Superior temporal gyrus (tissue), 1 donor: ENCODE measurements at regions not wholly inside any gene's neighbourhood (a gene's known extent, or its start where the extent isn't known, plus 50 kb on each side); places are given as distances from the start of the nearest gene placed in this dataset.

ENCODE experiments used
- DNase-seq: peaks from one replicate; pipeline ENCODE4 v3.0.0-alpha.2; 2016; ENCODE audit errors: extremely low spot score

DNA sequence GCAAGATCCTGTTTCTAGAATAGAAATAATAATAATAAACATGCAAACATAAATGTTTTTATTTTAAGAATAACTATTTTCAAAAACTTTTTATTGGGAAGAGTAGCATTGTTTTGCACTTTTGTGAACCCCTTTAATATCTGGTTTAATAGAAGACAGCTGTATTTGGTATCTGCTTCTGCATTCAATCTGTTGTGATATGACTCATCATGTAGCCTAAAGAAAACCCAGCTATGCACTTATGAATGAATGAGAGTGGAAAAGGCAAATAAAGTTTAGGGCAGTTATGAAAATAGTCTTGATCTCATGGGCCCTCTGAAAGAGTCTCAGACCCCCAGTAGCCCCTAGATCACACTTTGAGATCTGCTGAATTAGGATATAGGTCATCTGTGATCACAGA lies 100.4 kb upstream of the PPP2R3A start:
- no peak for DNase-seq

DNA sequence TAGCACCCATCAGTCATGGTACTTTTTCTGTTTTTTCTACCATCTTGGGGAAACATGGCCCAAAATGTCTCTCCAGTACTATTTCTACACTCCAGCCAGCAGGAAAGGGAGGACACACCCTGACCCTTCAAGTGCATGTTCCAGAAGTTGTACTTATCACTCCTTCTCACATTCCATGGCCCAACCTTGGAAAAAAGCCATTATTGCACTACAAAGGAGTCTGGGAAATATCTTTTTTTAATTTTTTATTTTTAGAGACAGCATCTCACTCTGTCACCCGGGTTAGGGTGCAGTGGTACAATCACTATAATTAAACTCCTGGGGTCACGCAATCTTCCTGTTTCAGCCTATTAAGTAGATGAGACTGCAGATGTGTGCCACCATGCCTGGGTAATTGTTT lies 100.0 kb upstream of the PPP2R3A start:
- no peak for DNase-seq

DNA sequence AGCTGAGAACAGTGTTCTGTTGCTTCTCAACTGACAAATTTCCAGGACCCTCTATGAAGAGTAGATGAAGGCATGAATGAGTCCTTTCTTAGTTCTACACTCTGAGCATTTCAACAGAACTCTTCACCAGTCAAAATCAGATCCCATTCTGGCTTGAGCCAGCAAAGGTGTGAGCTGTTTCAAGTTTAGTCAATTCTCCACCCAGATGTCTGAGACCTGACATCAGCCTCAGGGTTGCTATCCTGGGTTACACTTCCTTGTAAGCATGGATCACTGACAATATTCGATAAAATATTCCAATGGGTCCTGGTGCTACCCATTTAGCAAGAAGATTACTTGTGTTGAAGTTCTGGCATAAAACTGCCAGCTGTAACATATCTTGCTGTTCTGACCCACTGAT lies 97.6 kb upstream of the PPP2R3A start:
- no peak for DNase-seq

DNA sequence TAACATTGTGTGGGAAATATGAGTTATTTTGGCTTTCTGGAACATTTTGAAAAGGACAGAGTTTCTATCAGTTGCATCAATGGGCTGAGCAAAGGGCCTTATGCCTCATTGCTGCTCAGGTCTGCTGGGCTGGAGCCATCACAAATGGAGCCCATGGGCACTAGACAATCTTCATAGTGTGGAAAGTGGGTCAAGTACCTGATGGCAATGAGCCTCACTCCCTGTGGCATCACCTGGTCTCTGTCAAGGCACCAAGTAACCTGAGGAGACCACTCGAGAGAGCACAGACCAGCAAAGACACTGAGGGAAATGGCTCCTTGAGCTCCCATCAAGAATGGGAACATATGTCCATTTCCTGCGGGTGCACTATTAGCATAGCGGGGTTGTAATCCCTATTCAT lies 96.7 kb upstream of the PPP2R3A start:
- DNase-seq, result no peak

DNA sequence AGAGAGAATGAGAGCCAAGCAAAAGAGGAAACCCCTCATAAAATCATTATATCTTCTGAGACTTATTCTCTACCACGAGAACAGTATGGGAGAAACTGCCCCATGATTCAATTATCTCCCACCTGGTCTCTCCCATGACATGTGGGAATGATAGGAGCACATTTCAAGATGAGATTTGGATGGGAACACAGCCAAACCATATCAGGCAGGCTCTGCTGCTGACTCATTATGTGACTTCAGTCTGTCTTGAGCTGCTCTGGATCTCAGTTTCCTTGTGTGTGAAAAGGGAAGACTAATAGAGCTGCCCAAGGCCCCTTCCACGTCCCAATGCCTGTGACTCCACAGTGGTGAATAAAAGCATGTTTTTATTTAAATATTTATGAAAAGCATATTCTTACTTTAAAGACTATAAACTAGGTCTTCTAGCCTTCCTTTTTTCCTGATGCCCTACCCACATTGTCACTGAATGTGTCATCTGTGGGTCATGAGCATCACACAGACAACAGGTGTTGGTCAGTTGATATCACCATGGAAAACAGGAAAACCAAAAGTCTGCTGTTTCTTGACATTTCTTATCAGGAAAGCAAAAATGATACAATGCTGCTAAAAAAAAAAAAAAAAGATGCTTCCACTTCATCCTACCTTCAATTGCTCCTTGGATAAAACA lies 96.0 kb upstream of the PPP2R3A start:
- no peak for DNase-seq

DNA sequence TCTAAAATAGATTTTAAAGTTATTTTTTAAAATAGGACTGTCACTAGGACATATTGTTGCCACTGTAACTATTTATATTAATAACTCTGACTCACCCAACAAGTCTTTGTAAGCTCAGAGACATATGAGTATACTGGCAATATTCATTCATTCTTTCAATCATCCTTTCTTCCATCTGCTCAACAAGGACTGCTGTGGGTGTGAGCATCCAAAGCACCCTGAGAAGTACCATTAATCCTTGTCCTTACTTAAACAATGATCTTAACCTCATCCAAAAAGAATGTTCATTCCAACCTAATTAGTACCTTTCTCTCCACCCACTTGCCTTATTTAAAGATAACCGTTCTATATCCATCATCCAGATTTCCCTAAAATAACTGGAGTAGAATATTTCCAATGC lies 94.2 kb upstream of the PPP2R3A start:
- DNase-seq, result peak; percentile 13

DNA sequence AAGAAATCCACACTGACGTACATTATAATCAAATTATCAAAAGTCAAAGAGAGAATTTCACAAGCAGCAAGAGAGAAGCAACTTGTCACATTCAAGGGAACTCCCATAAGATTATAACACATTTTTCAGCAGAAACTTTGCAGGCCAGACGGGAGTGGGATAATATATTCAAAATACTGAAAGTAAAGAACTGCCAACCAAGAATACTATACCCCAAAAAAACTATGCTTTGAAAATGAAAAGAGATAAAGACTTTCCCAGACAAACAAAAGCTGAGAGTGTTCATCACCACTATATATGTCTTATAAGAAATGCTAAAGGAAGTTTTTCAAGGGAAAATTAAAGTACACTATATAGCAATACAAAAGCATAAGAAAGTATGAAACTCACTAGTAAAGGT lies 91.5 kb upstream of the PPP2R3A start:
- no peak for DNase-seq

DNA sequence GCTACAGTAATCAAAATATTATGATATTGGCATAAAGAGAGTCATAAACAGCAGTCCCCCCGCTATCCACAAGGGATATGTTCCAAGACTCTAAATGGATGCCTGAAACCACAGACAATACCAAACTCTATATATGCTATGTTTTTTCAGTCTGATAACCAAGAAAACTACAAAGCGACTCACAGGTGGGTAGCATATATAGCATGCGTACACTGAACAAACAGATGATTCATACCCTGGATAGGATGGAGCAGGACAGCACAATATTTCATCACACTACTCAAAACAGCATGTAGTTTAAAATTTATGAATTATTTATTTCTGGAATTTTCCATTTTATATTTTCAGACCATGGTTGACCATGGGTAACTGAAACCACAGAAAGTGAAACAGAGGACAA lies 87.0 kb upstream of the PPP2R3A start:
- no peak for DNase-seq

DNA sequence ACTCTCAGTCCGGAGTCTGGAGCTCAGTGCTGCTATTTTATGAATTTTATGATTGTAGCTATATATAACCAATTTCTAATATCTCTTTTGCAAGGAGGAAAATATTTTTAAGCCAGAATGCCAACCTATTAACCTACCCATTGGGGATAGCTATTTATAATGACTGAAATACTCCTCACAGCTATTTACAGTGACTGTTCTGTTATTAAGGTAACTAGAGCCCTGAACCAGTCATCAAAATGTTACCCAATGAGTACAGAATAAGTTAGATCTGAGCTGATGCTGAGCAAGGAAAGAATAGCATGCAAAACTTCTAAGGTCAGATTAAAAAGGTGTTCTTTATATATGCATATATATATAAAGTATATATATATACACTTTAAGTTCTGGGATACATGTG lies 79.6 kb upstream of the PPP2R3A start:
- DNase-seq, result no peak

DNA sequence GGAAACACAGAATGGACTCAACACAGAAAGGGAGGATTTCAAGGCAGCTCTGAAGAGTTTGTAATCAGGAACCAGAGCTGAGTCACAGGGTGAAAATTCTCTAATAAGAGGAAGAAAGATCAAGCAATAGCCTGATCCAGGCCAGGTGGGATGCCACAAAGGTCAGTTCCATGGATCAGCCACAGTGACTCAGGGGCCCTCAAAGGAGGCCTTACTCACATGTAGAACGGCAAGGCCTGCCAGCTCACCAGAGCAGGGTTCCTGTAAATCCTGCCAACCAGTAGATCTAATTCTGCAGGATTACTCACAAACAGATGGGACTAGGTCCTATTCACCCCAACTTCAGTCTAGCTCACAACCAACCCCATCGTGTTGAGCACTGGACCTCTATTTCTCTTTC lies 78.3 kb upstream of the PPP2R3A start:
- no peak for DNase-seq

DNA sequence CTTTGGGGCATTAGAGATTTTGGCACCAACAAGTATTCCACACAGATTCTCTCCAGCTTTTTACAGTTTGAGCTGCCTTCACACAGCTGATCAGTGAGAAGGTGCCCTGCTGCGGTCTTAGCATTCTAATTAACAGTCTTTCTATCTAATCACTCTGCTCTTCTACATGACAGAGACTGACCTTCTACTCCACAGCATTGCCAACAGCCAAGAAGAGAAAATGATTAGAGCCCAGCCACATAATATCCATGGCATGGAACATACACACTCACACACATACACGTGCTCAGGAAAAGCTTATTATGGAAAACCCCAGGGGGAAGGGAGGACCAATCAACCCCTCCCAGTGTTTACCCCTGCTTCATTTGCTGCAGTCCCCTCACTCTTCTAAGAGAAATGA lies 76.1 kb upstream of the PPP2R3A start:
- no peak for DNase-seq

DNA sequence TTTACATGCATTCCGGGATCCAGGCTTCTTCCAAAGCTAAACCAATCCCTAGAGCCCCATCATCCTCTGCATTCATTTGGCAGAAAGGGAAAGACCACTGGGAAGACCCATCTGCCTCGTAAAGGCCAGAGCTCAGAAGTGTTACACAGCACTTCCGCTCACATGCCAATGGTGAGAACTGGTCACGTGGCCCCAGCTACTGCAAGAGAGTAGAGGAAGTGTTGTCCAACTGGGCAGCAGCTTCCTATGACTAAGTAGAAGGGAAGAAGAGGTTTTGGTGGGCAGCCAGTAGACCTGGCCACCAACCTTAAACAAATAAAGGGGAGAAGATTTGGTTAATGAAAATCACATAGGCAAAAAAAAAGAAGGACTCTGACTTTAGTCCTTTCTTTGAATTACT lies 74.4 kb upstream of the PPP2R3A start:
- DNase-seq, result no peak

DNA sequence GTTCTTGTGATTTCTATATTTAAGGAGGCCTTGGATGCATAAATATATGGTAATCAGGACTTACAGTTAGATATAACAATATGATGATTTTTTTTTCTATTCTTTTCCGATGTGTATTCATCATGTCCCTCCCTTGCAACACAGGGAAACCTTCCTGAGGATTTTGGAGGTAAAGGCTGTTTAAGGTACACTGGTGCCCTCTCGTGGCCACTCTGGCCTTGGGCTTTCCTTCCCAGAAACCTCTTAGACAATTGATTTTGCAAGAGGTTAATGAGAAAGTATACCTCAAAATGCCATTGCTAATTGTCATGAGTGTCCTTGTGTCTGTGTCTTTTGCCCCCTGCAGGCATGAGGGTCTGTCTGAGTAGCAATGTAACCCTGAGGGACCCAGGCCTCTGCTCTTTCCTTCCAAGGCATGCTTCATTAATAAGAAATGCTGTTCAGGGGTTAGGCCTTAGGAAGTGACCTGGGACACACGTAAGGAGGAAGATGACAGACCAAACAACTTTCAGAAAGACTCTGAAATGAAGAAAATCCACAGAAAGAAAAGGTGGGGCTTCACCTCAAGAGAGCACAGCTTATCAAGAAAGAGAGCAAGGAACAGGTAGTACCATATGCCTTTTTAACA lies 70.3 kb upstream of the PPP2R3A start:
- peak; percentile 90 for DNase-seq

DNA sequence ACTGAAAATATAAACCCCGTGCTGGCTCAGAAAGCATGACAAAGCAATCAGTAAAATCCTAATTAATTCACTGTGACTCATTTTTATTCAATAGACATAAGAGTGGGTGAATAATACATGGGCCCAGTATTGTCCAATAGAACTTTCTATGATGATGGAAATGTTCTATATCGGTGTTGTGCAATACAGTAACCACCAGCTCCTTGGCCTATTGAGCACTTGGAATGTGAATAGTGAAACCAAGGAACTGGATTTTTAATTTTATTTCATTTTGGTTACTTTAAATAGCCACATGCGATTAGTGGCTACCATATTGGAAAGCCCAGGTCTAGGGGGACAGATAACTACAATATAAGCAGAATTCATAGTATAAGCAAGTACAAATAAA lies 69.8 kb upstream of the PPP2R3A start:
- no peak for DNase-seq

DNA sequence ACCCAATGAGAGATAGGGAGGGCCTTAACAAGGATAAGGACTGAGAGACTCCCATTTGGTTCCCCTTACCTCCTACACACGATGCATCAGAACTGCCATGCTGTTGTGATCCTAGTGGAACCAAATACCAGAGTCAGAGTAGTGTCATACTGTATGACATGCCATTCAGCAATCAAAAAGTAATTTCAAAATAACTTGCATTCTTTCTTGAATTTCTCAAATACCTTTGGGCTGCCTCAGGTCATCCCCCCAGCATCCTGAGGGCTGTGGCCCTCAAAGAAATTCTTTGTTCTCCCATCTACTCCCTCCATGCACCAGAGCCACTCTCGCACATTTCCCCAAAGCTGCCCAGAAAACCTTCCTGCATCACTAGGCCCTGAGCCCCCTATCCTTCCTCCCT lies 68.9 kb upstream of the PPP2R3A start:
- DNase-seq, result no peak

DNA sequence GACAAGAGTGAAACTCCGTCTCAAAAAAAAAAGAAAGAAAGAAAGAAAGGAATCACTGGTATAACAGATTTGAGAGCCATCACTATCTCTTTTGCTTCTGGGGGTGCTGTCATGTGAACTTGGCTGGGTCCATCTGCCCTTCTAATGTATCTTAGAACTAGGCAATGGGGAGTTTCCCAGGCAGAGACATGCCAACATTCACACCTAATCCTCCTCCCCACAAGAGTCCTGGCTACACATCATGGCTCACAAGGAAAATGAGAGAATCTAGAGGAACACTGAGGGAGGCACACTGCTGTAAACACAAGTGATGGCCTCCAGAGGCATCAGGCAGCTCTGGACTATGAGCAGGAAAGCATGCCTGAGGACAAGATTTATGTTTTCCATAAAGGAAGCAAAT lies 67.8 kb upstream of the PPP2R3A start:
- no peak for DNase-seq

DNA sequence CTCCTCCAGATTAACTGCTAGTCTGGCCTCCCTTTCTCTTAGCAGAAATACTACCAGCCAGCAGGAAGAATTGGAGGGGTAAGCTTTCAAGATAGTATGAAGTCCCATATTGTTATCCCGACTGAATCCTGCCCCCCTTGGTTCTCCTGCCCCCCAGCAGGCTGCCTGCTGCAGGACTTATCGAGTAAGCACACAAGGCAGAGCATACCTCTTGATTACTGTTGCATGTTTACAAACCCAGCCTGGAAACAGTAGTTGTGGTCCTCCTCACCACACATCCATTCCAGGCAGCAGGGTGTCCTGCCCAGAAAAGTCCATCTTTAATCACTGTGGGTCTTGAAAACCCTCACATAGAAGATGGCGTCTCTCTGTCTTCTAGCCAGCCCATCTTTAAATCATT lies 66.8 kb upstream of the PPP2R3A start:
- no peak for DNase-seq

DNA sequence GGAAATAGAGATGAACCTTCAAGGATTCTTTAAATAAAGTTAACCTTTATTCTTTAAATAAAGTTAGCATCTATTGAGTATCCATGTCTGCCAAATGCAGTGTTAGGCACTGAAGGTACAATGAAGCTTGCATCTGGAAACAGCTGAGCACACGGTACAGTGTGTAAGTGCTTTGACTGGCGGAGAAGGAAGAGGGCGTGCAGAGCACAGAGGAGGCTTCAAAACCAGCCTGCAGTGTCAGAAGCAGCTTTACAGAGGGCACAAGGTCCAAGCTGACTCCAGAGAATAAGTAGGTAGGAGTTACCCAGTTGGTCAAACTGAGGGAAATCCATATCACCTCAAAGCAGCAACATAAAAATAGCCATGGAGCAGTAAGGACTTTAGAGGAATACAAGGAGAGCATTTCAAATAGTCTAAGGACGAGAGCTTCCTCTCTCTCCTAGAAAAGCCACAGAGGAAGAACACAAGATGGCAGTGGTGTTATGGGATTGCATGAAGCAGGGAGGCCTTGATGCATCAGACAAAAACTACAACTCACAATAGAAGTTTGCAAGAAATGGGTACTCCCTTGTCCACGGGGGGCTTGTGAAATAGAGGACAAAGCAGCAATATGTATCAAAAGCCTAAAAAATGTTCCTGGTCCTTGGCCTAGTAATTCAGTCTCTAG lies 60.3 kb upstream of the PPP2R3A start:
- no peak for DNase-seq

DNA sequence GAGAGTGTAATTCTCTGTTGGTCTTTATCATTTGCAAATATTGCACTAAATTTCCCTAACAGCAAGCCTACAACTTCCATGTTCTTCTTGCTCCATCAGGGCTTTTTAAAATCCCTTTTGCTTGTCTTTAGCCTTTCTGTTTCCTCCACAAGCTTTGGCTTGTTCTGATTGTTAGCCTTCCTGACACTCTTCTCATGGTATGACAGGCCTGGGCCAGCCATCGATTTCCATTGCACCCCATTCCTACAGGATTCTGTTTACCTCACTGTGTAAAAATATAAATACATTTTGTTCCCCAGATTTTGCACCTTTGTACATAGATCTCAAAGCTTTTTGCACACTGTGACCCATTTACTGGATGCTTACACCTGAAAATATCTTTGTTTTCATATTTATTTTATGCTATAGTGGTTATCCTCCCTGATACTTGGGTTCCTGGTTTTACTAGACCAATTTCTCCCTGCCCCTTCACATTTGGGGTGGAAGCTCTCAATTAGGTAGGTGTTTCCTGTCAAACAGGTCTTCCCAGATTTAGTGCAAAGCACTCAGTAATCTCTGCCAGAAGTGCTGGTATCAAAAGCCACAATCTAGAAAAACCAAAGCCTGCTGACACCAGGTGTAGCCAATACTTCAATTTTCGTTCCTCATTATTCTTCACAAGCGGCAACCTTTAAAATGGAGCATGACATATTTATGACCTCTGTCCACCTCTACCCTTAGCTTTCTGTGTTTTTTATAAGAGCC lies 57.9 kb upstream of the PPP2R3A start:
- no peak for DNase-seq

DNA sequence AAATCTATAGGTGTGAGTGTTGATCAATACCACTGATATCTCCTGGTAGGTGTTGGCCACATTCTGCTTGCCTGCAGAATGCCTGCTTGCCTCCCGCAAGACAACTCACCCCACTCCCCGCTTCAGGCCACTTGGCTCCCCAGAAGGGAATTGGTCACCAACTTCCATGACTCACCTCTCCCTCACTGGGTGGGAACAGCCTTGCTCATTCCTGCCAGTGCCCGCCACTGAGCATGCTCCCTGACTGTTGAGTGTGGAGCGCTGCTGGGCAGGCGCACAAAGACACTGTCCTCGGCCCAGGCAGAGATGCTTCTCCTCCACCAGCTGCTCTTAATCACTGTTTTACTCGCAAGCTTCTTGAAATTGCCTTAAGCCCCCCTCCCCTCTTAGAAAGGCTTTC lies 57.3 kb upstream of the PPP2R3A start:
- DNase-seq, result no peak

DNA sequence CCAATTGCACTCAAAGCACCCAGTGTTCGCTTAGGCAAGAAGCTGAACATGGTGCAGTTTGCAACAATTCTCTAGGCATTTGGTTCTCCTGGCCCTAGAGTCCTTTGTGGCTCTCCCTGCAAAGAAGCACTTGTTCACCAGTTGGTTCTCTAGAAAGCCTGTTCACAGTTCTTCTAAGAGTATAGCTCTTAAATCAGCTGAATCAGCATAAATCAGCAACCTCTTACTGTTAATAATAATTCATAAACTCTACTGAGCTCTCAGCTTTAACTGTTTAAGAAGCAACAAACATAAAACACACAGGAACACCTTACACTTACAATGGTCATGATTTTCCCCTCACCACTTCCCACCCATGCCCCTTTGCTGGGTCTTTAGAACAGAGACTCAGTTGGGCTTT lies 56.8 kb upstream of the PPP2R3A start:
- no peak for DNase-seq

DNA sequence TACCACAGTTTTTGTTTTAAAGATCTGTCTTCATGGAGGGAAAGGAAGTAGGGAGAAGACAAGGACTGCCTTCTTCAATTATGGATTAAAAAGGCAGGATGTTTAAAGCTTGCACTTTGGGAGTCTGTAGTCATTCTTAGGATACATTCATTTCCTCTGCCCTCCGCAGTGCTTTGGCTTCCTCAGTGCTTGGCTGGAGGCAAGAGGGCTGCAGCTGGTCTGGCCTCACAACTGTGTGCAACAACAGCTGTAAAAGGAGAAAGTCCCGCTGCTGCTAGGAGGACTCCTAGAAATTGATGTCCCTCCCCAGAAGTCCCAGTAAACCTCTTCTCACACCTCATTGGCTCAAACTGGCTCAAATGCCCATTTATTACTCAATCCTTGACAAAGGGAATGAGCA lies 54.4 kb upstream of the PPP2R3A start:
- DNase-seq, result no peak

DNA sequence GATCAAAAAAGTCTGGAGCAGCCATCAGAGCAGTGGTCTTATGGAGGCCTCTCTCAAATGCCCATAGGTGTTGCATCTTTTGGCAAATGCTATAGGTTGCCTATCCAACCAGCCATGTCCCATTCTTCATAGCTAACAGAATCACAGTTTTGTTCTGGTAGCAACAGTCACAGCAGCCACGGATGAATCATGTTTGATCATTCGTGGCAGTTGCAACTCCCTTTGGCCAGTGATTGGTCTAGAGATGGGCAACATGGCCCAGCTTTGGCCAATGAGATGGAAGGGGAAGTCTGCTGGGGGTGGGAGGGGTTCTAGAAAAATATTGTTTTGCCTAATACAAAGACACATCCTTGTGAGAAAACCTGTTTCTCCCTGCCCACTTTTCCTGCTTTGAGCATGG lies 50.3 kb upstream of the PPP2R3A start:
- DNase-seq, result no peak
